Activated CD4-positive, alpha-beta memory T cell treated with anti-CD3 and anti-CD28 coated beads for 36 hours (primary cell): ENCODE measurements at regions not wholly inside any gene's neighbourhood (a gene's known extent, or its start where the extent isn't known, plus 50 kb on each side); places are given as distances from the start of the nearest gene placed in this dataset.

Source experiments
- CTCF ChIA-PET: fragments of 350-600 bp; sonication (Branson Sonifier 250); formaldehyde crosslinking; loops from one replicate; lab custom pipeline; 2021; ENCODE audit warnings: antibody characterized with exemption, inconsistent platforms; lab: Charles Lee
- POLR2A ChIA-PET: fragments of 350-600 bp; sonication (Branson Sonifier 250); formaldehyde crosslinking; loops from one replicate; lab custom pipeline; 2021; ENCODE audit warnings: antibody characterized with exemption; lab: Charles Lee
- DNase-seq: peaks from one replicate; pipeline ENCODE4 v3.0.0-alpha.2; 2020
- H3K27ac Mint-ChIP-seq: one replicate; pipeline ENCODE4 v1.8.0; 2021; ENCODE audit warnings: mixed read lengths
- H3K27me3 Mint-ChIP-seq: one replicate; pipeline ENCODE4 v1.8.0; 2021; ENCODE audit warnings: mixed read lengths
- H3K36me3 Mint-ChIP-seq: one replicate; pipeline ENCODE4 v1.8.0; 2021; ENCODE audit warnings: mixed read lengths
- H3K4me1 Mint-ChIP-seq: one replicate; pipeline ENCODE4 v1.8.0; 2021; ENCODE audit warnings: low read depth, mixed read lengths
- H3K4me3 Mint-ChIP-seq: one replicate; pipeline ENCODE4 v1.8.0; 2021; ENCODE audit warnings: mild to moderate bottlenecking, mixed read lengths
- H3K9me3 Mint-ChIP-seq: one replicate; pipeline ENCODE4 v1.8.0; 2021; ENCODE audit warnings: mixed read lengths
- intact Hi-C: fragments of 100-400 bp; cut with micrococcal nuclease; formaldehyde crosslinking; loops from one replicate; pipeline ENCODE4 v1.15.1; 2023

GRCh38 chr3:56878074-56878473 lies 76.3 kb upstream of the ARHGEF3 start:
- Mint-ChIP-seq H3K4me1 (peaks cover 80% of the 10 kb centered on the region), H3K27me3 (no peaks in the 10 kb centered on the region), H3K27ac (peak overlapping the region; percentile 85), H3K4me3 (peak overlapping the region; percentile 57), H3K9me3 (no peaks in the 10 kb centered on the region), H3K36me3 (peaks cover 5% of the 10 kb centered on the region)
- DNase-seq = peak; percentile 79
- intact Hi-C loops = loop anchor here (1.0 to 2.0 kb wide), 6 partner anchors 9 to 103 kb away; no protein-coding TSS in a partner anchor
- ChIA-PET POLR2A (interaction anchor here (0.6 to 3.6 kb wide), 4 partner anchors 13 to 80 kb away, joined by 3 to 18 read pairs (median 11); no protein-coding TSS in a partner anchor), CTCF (interaction anchor here (0.7 to 2.6 kb wide), 13 partner anchors 9 to 176 kb away, joined by 3 to 10 read pairs (median 3); no protein-coding TSS in a partner anchor)

GRCh38 chr3:56876916-56877315 lies 75.2 kb upstream of the ARHGEF3 start:
- POLR2A ChIA-PET = interaction anchor here (1.2 to 3.6 kb wide), 2 partner anchors 12 to 42 kb away, joined by 4 to 18 read pairs; no protein-coding TSS in a partner anchor
- H3K9me3 Mint-ChIP-seq = no peaks in the 10 kb centered on the region
- CTCF ChIA-PET = interaction anchor here (2.1 to 2.6 kb wide), 2 partner anchors 8 to 13 kb away, joined by 9 to 10 read pairs; no protein-coding TSS in a partner anchor
- peaks cover 5% of the 10 kb centered on the region for H3K36me3 Mint-ChIP-seq
- no peak overlapping the region for H3K27ac Mint-ChIP-seq
- DNase-seq = no peak
- H3K4me3 Mint-ChIP-seq = no peak overlapping the region
- peaks cover 80% of the 10 kb centered on the region for H3K4me1 Mint-ChIP-seq
- intact Hi-C loops = no loop called here
- H3K27me3 Mint-ChIP-seq = no peaks in the 10 kb centered on the region

GRCh38 chr3:56874269-56874668 lies 72.5 kb upstream of the ARHGEF3 start:
- Mint-ChIP-seq H3K4me3 (no peak overlapping the region), H3K4me1 (peaks cover 70% of the 10 kb centered on the region), H3K27me3 (no peaks in the 10 kb centered on the region), H3K36me3 (no peaks in the 10 kb centered on the region), H3K27ac (no peak overlapping the region), H3K9me3 (no peaks in the 10 kb centered on the region)
- ChIA-PET CTCF (interaction anchor here (0.5 to 1.3 kb wide), 4 partner anchors 12 to 171 kb away, joined by 3 to 5 read pairs (median 4); no protein-coding TSS in a partner anchor), POLR2A (interaction anchor here (1.0 kb wide), 1 partner anchor 192 kb away, joined by 3 read pairs; the partner anchor contains the start of gene TASOR)
- intact Hi-C loops = no loop called here
- no peak for DNase-seq

DNA sequence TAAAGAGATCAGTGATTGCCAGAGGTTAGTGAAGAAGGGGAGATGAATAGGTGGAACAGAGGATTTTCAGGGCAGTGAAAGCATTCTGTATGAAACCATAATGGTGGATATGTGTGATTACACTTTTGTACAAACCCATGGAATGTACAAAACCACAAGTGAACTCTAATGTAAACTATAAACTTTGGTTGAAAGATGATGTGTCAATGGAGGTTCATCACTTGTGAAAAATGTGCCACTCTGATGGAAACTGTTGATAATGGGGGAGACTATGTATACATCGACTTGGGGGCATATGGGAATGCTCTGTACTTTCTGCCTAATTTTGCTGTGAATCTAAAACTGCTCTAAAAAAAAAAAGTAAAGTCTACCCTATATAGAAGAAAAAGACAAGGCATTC lies 68.7 kb upstream of the ARHGEF3 start:
- DNase-seq = no peak
- Mint-ChIP-seq H3K27me3 (no peaks in the 10 kb centered on the region), H3K4me1 (peaks cover 68% of the 10 kb centered on the region), H3K9me3 (no peaks in the 10 kb centered on the region), H3K36me3 (no peaks in the 10 kb centered on the region), H3K4me3 (no peak overlapping the region), H3K27ac (peak overlapping the region; percentile 6)
- ChIA-PET POLR2A (interaction anchor here (0.9 kb wide), 1 partner anchor 8 kb away, joined by 3 read pairs; no protein-coding TSS in a partner anchor), CTCF (interaction anchor here (0.6 to 3.3 kb wide), 4 partner anchors 7 to 145 kb away, joined by 3 to 10 read pairs (median 6); no protein-coding TSS in a partner anchor)
- intact Hi-C loops = no loop called here

GRCh38 chr3:56869157-56869889 lies 67.6 kb upstream of the ARHGEF3 start:
- Mint-ChIP-seq H3K27ac (peak overlapping the region; percentile 57), H3K27me3 (no peaks in the 10 kb centered on the region), H3K9me3 (peaks cover 1% of the 10 kb centered on the region), H3K4me3 (peak overlapping the region; percentile 31), H3K36me3 (peaks cover 2% of the 10 kb centered on the region), H3K4me1 (peaks cover 67% of the 10 kb centered on the region)
- no peak for DNase-seq
- CTCF ChIA-PET = interaction anchor here (0.7 to 3.3 kb wide), 6 partner anchors 9 to 166 kb away, joined by 3 to 10 read pairs (median 4); partner anchors contain the start of gene ARHGEF3
- POLR2A ChIA-PET = interaction anchor here (0.6 to 1.0 kb wide), 2 partner anchors 10 to 145 kb away, joined by 3 to 4 read pairs; no protein-coding TSS in a partner anchor
- intact Hi-C loops = loop anchor here (1.0 kb wide), 1 partner anchor 9 kb away; no protein-coding TSS in a partner anchor

DNA sequence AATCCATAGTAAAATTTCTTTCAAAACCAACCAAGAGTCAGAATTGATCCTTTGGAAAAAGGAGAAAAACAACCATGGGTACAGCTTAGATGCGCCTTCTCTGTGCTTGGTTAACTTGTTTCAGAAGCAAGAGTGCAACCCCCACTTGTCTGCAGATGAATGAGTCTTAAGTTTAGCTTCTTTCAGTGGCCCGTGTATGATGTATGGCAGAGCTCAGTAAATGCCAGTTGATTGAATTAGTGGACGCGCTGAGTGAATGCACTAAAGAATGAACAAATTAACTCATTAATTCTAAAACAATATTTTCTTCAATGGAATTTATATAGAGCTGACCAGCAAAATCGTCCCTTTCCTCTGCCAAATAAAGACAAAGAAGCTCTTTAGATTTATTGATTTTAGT lies 67.0 kb upstream of the ARHGEF3 start:
- CTCF ChIA-PET = interaction anchor here (0.7 to 3.3 kb wide), 7 partner anchors 9 to 165 kb away, joined by 3 to 10 read pairs (median 3); partner anchors contain the start of gene ARHGEF3
- no peak overlapping the region for H3K27ac Mint-ChIP-seq
- H3K4me1 Mint-ChIP-seq = peaks cover 67% of the 10 kb centered on the region
- H3K4me3 Mint-ChIP-seq = no peak overlapping the region
- no peak for DNase-seq
- peaks cover 3% of the 10 kb centered on the region for H3K36me3 Mint-ChIP-seq
- intact Hi-C loops = loop anchor here (1.0 kb wide), 1 partner anchor 10 kb away; no protein-coding TSS in a partner anchor
- H3K9me3 Mint-ChIP-seq = peaks cover 4% of the 10 kb centered on the region
- POLR2A ChIA-PET = interaction anchor here (0.6 to 1.0 kb wide), 3 partner anchors 11 to 144 kb away, joined by 3 to 4 read pairs (median 4); no protein-coding TSS in a partner anchor
- H3K27me3 Mint-ChIP-seq = no peaks in the 10 kb centered on the region

DNA sequence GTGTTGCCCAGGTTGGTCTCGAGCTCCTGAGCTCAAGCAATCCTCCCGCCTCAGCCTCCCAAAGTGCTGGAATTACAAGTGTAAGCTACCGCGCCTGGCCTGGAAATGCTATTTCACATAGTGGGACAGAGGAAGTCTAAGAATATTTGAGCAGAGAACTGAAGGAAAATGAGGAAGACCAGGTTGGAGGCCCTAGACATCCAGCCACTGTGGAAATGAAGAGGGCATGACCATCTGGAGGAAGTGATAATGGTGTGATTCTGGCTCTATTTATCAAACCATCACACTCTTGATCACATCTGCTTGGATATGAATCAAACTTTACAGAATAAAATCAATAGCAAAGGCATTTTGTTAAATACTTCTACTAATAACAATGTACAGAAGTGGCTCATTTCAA lies 65.9 kb upstream of the ARHGEF3 start:
- DNase-seq = no peak
- intact Hi-C loops = no loop called here
- Mint-ChIP-seq H3K36me3 (peaks cover 3% of the 10 kb centered on the region), H3K4me1 (peaks cover 72% of the 10 kb centered on the region), H3K27ac (no peak overlapping the region), H3K27me3 (no peaks in the 10 kb centered on the region), H3K9me3 (peaks cover 4% of the 10 kb centered on the region), H3K4me3 (no peak overlapping the region)
- CTCF ChIA-PET = interaction anchor here (3.3 kb wide), 1 partner anchor 10 kb away, joined by 10 read pairs; no protein-coding TSS in a partner anchor
- POLR2A ChIA-PET = no interaction called here

DNA sequence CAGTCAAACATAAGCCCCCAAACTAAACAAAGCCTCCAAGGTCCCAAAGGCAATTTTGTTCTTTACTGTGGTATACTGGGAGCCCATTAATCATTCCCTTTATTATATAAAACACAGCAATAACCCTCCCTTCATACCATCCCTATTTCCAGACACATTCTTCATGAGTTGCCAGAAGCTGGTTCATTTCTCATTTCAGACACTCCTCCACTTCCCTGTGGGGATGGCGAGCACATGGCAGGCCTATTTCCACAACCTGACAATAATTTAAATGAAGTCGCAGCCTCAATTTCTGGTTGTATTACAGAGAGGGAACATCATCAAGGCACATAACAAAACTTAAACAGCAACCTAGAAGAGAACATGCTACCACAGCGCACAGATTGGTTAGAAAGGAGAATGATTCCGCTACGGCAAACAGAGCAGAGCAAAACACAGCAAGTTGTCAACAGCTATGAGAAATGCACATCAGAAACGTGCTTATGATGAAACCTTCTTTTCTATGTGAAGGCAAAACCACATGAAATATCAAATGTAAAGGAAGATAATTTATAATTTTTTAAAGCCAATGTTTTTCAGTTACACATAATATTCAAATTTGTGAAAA lies 63.3 kb upstream of the ARHGEF3 start:
- Mint-ChIP-seq H3K9me3 (peaks cover 4% of the 10 kb centered on the region), H3K27ac (peak overlapping the region; percentile 60), H3K36me3 (peaks cover 3% of the 10 kb centered on the region), H3K4me1 (peaks cover 87% of the 10 kb centered on the region), H3K27me3 (no peaks in the 10 kb centered on the region), H3K4me3 (no peak overlapping the region)
- POLR2A ChIA-PET = interaction anchor here (1.6 to 3.5 kb wide), 3 partner anchors 12 to 64 kb away, joined by 18 to 25 read pairs (median 18); partner anchors contain the start of gene ARHGEF3
- no peak for DNase-seq
- intact Hi-C loops = loop anchor here (5.0 kb wide), 2 partner anchors 113 to 173 kb away; no protein-coding TSS in a partner anchor
- CTCF ChIA-PET = interaction anchor here (1.3 to 5.7 kb wide), 6 partner anchors 12 to 124 kb away, joined by 3 to 46 read pairs (median 5); partner anchors contain the start of gene ARHGEF3

- intact Hi-C loops = loop anchor here (5.0 kb wide), 2 partner anchors 112 to 172 kb away; no protein-coding TSS in a partner anchor
- ChIA-PET CTCF (interaction anchor here (0.7 to 5.7 kb wide), 13 partner anchors 9 to 162 kb away, joined by 3 to 46 read pairs (median 3); partner anchors contain the start of gene ARHGEF3), POLR2A (interaction anchor here (0.5 to 3.5 kb wide), 16 partner anchors 13 to 160 kb away, joined by 3 to 25 read pairs (median 3); partner anchors contain the start of gene ARHGEF3)
- Mint-ChIP-seq H3K9me3 (peaks cover 4% of the 10 kb centered on the region), H3K4me1 (peaks cover 80% of the 10 kb centered on the region), H3K27me3 (no peaks in the 10 kb centered on the region), H3K36me3 (peaks cover 3% of the 10 kb centered on the region), H3K27ac (peak overlapping the region; percentile 81), H3K4me3 (no peak overlapping the region)
- DNase-seq = peak; percentile 78
These were observed 62.3 kb upstream of the ARHGEF3 start for GRCh38 chr3:56864090-56864489.

GRCh38 chr3:56862352-56863062 lies 60.8 kb upstream of the ARHGEF3 start:
- intact Hi-C loops = loop anchor here (1.0 to 5.0 kb wide), 7 partner anchors 16 to 170 kb away; no protein-coding TSS in a partner anchor
- Mint-ChIP-seq H3K9me3 (peaks cover 4% of the 10 kb centered on the region), H3K4me3 (peak overlapping the region; percentile 32), H3K27me3 (no peaks in the 10 kb centered on the region), H3K4me1 (peaks cover 73% of the 10 kb centered on the region), H3K27ac (peak overlapping the region; percentile 81), H3K36me3 (peaks cover 3% of the 10 kb centered on the region)
- DNase-seq = peak; percentile 39
- ChIA-PET POLR2A (interaction anchor here (0.9 to 2.4 kb wide), 6 partner anchors 8 to 160 kb away, joined by 3 to 10 read pairs (median 4); partner anchors contain the start of gene ARHGEF3), CTCF (interaction anchor here (0.5 to 5.7 kb wide), 7 partner anchors 15 to 161 kb away, joined by 3 to 46 read pairs (median 6); partner anchors contain the start of gene ARHGEF3)
